PFSK-1 (cell line): ENCODE measurements at regions not wholly inside any gene's neighbourhood (a gene's known extent, or its start where the extent isn't known, plus 50 kb on each side); places are given as distances from the start of the nearest gene placed in this dataset.

ENCODE experiments used
- POLR2AphosphoS5 ChIP-seq: IDR thresholded peaks from 2 replicates; pipeline ENCODE4 v1.6.1; 2012; ENCODE audit warnings: low read depth, mild to moderate bottlenecking, control low read depth, low read length, moderate library complexity
- REST ChIP-seq, 2 experiments: IDR thresholded peaks; 2 replicates each; pipeline versions ENCODE4 v1.6.1 to v1.8.0; 2011 to 2012; ENCODE audit warnings: low read depth in 2 of 2, low read length in 2 of 2, control low read depth in 1 of 2, inconsistent platforms in 1 of 2, mild to moderate bottlenecking in 1 of 2, moderate library complexity in 1 of 2; ENCODE audit not compliant: insufficient read depth in 1 of 2
- SIN3A ChIP-seq: IDR thresholded peaks from 2 replicates; pipeline ENCODE4 v1.6.1; 2012; ENCODE audit warnings: mild to moderate bottlenecking, low read length, moderate library complexity, borderline replicate concordance; ENCODE audit not compliant: insufficient read depth

GRCh38 chr16:88310796-88311605 is 71.8 kb upstream of the ZNF469 start:
- no peak for TF ChIP-seq REST (IDR thresholded peaks at IDR 0.05; ENCODE audit: insufficient read depth in 1 of 2, low read depth in 2 of 2, low read length in 2 of 2)
- no peak for TF ChIP-seq POLR2AphosphoS5
- TF ChIP-seq SIN3A = no peak
